IMR-90 (cell line): ENCODE measurements at regions not wholly inside any gene's neighbourhood (a gene's known extent, or its start where the extent isn't known, plus 50 kb on each side); places are given as distances from the start of the nearest gene placed in this dataset.

Source experiments
- BHLHE40 ChIP-seq: fragments of 150-350 bp; IDR thresholded peaks from 2 replicates; pipeline ENCODE4 v1.6.1; 2016; ENCODE audit warnings: mild to moderate bottlenecking, low read depth, low read length
- CEBPB ChIP-seq: IDR thresholded peaks from 2 replicates; pipeline ENCODE4 v1.6.1; 2012; ENCODE audit warnings: low read depth, low read length, improper control_type of control experiment
- CHD1 ChIP-seq: IDR thresholded peaks from 2 replicates; pipeline ENCODE4 v1.6.1; 2012; ENCODE audit warnings: low read depth, low read length, improper control_type of control experiment
- MAFK ChIP-seq: IDR thresholded peaks from 2 replicates; pipeline ENCODE4 v1.6.1; 2012; ENCODE audit warnings: low read depth, low read length, improper control_type of control experiment
- MAZ ChIP-seq: IDR thresholded peaks from 2 replicates; pipeline ENCODE4 v1.6.1; 2012; ENCODE audit warnings: low read depth, mild to moderate bottlenecking, low read length, improper control_type of control experiment, moderate library complexity, borderline replicate concordance
- NFE2L2 ChIP-seq: fragments of 150-350 bp; IDR thresholded peaks from 2 replicates; pipeline ENCODE4 v1.6.1; 2016; ENCODE audit warnings: low read depth, mild to moderate bottlenecking, low read length
- POLR2A ChIP-seq: IDR thresholded peaks from 2 replicates; pipeline ENCODE4 v1.6.1; 2012; ENCODE audit warnings: mild to moderate bottlenecking, low read depth, low read length
- RCOR1 ChIP-seq: IDR thresholded peaks from 2 replicates; pipeline ENCODE4 v1.6.1; 2012; ENCODE audit warnings: mild to moderate bottlenecking, low read length, improper control_type of control experiment; ENCODE audit not compliant: insufficient replicate concordance
- SMC3 ChIP-seq: fragments of 150-350 bp; IDR thresholded peaks from 2 replicates; pipeline ENCODE4 v1.6.1; 2016; ENCODE audit warnings: low read depth, mild to moderate bottlenecking, antibody characterized with exemption, low read length, moderate library complexity
- TF ChIP-seq, protein P1 (sequence below): conservative IDR thresholded peaks from 2 replicates; pipeline ENCODE4 v1.5.1; 2012; ENCODE audit warnings: mild to moderate bottlenecking, low read depth, low read length, improper control_type of control experiment

DNA sequence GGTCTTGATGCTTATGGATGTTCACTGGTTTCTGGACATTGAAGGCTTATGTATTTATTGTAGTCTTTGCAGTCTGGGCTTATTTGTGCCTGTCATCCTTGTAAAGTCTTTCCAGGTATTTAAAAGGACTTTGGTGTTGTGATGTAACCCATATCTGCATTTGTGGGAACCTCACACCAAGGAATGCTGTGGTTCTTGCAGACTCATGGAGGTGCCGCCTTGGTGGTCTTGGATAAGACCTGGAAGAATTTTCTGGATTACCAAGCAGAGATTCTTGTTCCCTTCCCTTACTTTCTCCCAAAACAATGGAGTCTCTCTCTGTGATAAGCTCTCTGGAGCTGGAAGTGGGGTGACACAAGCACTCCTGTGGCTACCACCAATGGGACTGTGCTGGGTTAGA lies 363.5 kb upstream of the NECTIN3 start:
- TF ChIP-seq, protein P1, sequence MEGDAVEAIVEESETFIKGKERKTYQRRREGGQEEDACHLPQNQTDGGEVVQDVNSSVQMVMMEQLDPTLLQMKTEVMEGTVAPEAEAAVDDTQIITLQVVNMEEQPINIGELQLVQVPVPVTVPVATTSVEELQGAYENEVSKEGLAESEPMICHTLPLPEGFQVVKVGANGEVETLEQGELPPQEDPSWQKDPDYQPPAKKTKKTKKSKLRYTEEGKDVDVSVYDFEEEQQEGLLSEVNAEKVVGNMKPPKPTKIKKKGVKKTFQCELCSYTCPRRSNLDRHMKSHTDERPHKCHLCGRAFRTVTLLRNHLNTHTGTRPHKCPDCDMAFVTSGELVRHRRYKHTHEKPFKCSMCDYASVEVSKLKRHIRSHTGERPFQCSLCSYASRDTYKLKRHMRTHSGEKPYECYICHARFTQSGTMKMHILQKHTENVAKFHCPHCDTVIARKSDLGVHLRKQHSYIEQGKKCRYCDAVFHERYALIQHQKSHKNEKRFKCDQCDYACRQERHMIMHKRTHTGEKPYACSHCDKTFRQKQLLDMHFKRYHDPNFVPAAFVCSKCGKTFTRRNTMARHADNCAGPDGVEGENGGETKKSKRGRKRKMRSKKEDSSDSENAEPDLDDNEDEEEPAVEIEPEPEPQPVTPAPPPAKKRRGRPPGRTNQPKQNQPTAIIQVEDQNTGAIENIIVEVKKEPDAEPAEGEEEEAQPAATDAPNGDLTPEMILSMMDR: no peak
- TF ChIP-seq CEBPB: no peak
- TF ChIP-seq POLR2A: no peak
- TF ChIP-seq SMC3: no peak
- no peak for TF ChIP-seq RCOR1
- TF ChIP-seq BHLHE40: no peak
- no peak for TF ChIP-seq MAZ
- TF ChIP-seq CHD1: no peak
- no peak for TF ChIP-seq MAFK
- no peak for TF ChIP-seq NFE2L2
